ENCODE measurements at regions not wholly inside any gene's neighbourhood (a gene's known extent, or its start where the extent isn't known, plus 50 kb on each side); places are given as distances from the start of the nearest gene placed in this dataset.

DNA sequence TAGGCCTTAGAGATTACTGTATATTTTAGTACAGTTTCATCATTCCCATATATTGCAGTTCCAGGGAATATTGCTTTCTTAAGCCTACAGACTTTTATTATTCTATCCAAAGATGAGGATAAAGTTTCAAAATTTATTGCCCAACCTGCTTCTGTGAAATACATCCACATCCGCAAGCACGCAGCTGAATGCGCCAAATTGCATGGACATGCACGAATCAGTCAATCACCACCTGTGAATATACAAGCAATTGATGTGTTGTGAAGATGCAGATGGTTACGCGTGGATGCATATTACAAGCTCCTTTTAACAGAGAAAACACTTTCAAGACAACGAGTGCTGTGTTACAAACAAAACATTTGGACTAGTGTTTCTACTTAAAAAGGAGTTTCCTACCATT lies 577.8 kb upstream of the PLXNA2 start:
- no peak for DNase-seq
- H3K27ac Mint-ChIP-seq = no peak overlapping the region
- H3K4me3 Mint-ChIP-seq = no peak overlapping the region
- no peaks in the 10 kb centered on the region for H3K27me3 Mint-ChIP-seq (ENCODE audit: low read depth)
- no peak for ATAC-seq (replicated peaks in 1 of 2)
- peaks cover 0 to 3% of the 10 kb centered on the region in 2 donors for H3K9me3 Mint-ChIP-seq
- H3K36me3 Mint-ChIP-seq (ENCODE audit: insufficient read depth in 2 of 2) = peaks cover 0 to 3% of the 10 kb centered on the region in 2 donors
- no peaks in the 10 kb centered on the region for H3K4me1 Mint-ChIP-seq (ENCODE audit: low read depth)

- no peaks in the 10 kb centered on the region for H3K36me3 Mint-ChIP-seq (ENCODE audit: insufficient read depth in 2 of 2)
- no peak overlapping the region for H3K27ac Mint-ChIP-seq
- no peaks in the 10 kb centered on the region for H3K9me3 Mint-ChIP-seq
- no peaks in the 10 kb centered on the region for H3K27me3 Mint-ChIP-seq (ENCODE audit: low read depth)
- DNase-seq (no peak), ATAC-seq (replicated peaks in 1 of 2) (no peak)
- no peak overlapping the region for H3K4me3 Mint-ChIP-seq
- H3K4me1 Mint-ChIP-seq (ENCODE audit: low read depth) = no peaks in the 10 kb centered on the region
Observed at GRCh38 chr1:208825300-208825699, 581.1 kb upstream of the PLXNA2 start.

- no peaks in the 10 kb centered on the region for H3K9me3 Mint-ChIP-seq
- DNase-seq (no peak), ATAC-seq (replicated peaks in 1 of 2) (no peak)
- no peak overlapping the region for H3K27ac Mint-ChIP-seq
- H3K36me3 Mint-ChIP-seq (ENCODE audit: insufficient read depth in 2 of 2) = no peaks in the 10 kb centered on the region
- H3K4me3 Mint-ChIP-seq = no peak overlapping the region
- no peaks in the 10 kb centered on the region for H3K27me3 Mint-ChIP-seq (ENCODE audit: low read depth)
- H3K4me1 Mint-ChIP-seq (ENCODE audit: low read depth) = no peaks in the 10 kb centered on the region
Observed at GRCh38 chr1:208829595-208829994, 585.4 kb upstream of the PLXNA2 start.

GRCh38 chr1:208834381-208835096 lies 590.4 kb upstream of the PLXNA2 start:
- ATAC-seq (replicated peaks in 1 of 2) (no peak), DNase-seq (no peak)
- Mint-ChIP-seq H3K4me3 (no peak overlapping the region), H3K27me3 (ENCODE audit: low read depth) (no peaks in the 10 kb centered on the region), H3K4me1 (ENCODE audit: low read depth) (no peaks in the 10 kb centered on the region), H3K36me3 (ENCODE audit: insufficient read depth in 2 of 2) (no peaks in the 10 kb centered on the region), H3K27ac (no peak overlapping the region), H3K9me3 (no peaks in the 10 kb centered on the region)

- Mint-ChIP-seq H3K27me3 (ENCODE audit: low read depth) (no peaks in the 10 kb centered on the region), H3K4me1 (ENCODE audit: low read depth) (no peaks in the 10 kb centered on the region), H3K4me3 (no peak overlapping the region), H3K36me3 (ENCODE audit: insufficient read depth in 2 of 2) (no peaks in the 10 kb centered on the region), H3K27ac (no peak overlapping the region), H3K9me3 (no peaks in the 10 kb centered on the region)
- DNase-seq (no peak), ATAC-seq (replicated peaks in 1 of 2) (no peak)
Observed at GRCh38 chr1:208835097-208835463, 590.9 kb upstream of the PLXNA2 start.

GRCh38 chr1:208835781-208836180 lies 591.6 kb upstream of the PLXNA2 start:
- DNase-seq = no peak
- ATAC-seq (replicated peaks in 1 of 2) = no peak

DNA sequence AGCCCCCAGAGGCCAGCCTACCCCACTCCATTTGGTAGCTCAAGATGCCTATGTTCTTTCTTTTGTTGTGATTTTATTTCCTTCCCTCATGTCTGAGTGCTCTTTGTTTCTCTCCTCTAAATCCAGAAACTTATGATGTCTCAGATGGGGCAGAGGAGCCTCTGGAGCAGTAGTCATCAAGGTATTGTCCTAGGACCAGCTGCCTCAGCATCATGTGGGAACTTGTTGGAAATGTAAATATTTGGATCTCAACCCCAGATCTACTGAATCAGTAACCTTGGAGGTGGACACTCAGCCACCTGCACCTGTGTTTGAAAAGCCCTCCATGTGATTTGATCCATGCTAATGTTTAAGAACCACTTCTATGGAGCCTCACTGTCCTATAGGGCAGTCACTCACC lies 593.1 kb upstream of the PLXNA2 start:
- Mint-ChIP-seq H3K36me3 (ENCODE audit: insufficient read depth in 2 of 2) (no peaks in the 10 kb centered on the region), H3K27ac (no peak overlapping the region), H3K9me3 (peaks cover 0 to under 1% of the 10 kb centered on the region in 2 donors), H3K27me3 (ENCODE audit: low read depth) (no peaks in the 10 kb centered on the region), H3K4me1 (ENCODE audit: low read depth) (no peaks in the 10 kb centered on the region), H3K4me3 (no peak overlapping the region)
- DNase-seq (no peak), ATAC-seq (replicated peaks in 1 of 2) (no peak)

More at GRCh38 chr1:208835781-208836180, 591.6 kb upstream of the PLXNA2 start:
- no peak overlapping the region for H3K4me3 Mint-ChIP-seq
- H3K27ac Mint-ChIP-seq = no peak overlapping the region
- no peaks in the 10 kb centered on the region for H3K36me3 Mint-ChIP-seq (ENCODE audit: insufficient read depth in 2 of 2)
- no peaks in the 10 kb centered on the region for H3K4me1 Mint-ChIP-seq (ENCODE audit: low read depth)
- no peaks in the 10 kb centered on the region for H3K9me3 Mint-ChIP-seq
- no peaks in the 10 kb centered on the region for H3K27me3 Mint-ChIP-seq (ENCODE audit: low read depth)

GRCh38 chr1:208841436-208841835 lies 597.3 kb upstream of the PLXNA2 start:
- Mint-ChIP-seq H3K36me3 (ENCODE audit: insufficient read depth in 2 of 2) (no peaks in the 10 kb centered on the region), H3K4me3 (no peak overlapping the region), H3K27ac (no peak overlapping the region), H3K9me3 (peaks cover 3 to 4% of the 10 kb centered on the region in 2 donors), H3K4me1 (ENCODE audit: low read depth) (no peaks in the 10 kb centered on the region), H3K27me3 (ENCODE audit: low read depth) (no peaks in the 10 kb centered on the region)
- DNase-seq (no peak), ATAC-seq (replicated peaks in 1 of 2) (no peak)

DNA sequence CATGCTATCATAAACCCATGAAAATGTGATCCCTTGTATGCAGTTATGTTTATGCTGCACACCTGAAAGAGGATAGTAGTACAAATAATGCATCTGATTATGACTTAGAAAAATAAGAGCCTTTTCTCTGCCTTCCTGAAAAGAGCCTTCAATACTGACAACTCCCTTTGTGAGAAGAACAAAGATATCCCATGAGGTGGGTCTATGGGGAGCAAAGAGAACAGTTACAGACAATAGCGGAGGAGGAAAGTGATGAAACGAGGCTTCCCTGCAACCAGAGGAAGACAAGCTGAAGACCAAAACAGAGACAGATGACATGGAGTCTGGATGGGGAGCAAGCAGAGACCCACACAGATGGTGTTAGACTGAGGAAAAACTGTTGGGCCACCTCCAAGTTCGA lies 598.3 kb upstream of the PLXNA2 start:
- Mint-ChIP-seq H3K4me1 (ENCODE audit: low read depth) (no peaks in the 10 kb centered on the region), H3K27ac (no peak overlapping the region), H3K36me3 (ENCODE audit: insufficient read depth in 2 of 2) (no peaks in the 10 kb centered on the region), H3K4me3 (no peak overlapping the region), H3K27me3 (ENCODE audit: low read depth) (no peaks in the 10 kb centered on the region), H3K9me3 (peaks cover 3 to 4% of the 10 kb centered on the region in 2 donors)
- DNase-seq (no peak), ATAC-seq (replicated peaks in 1 of 2) (no peak)

DNA sequence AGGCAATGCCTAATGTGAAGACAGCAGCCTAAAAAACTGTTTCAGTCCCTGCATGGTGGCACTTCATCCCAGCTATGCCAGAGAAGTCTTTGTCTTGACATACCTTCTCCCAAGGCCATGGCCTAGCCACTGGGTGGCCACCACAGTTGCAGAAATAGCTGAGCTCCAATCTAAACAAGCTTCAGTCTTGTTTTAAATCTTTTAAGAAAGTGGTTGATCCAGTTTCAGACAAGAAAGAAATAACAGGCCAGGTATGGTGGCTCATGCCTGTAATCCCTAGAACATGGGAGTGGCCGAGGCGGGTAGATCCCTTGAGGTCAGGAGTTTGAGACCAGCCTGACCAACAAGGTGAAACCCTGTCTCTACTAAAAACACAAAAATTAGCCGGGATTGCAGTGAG lies 600.0 kb upstream of the PLXNA2 start:
- no peak overlapping the region for H3K27ac Mint-ChIP-seq

DNA sequence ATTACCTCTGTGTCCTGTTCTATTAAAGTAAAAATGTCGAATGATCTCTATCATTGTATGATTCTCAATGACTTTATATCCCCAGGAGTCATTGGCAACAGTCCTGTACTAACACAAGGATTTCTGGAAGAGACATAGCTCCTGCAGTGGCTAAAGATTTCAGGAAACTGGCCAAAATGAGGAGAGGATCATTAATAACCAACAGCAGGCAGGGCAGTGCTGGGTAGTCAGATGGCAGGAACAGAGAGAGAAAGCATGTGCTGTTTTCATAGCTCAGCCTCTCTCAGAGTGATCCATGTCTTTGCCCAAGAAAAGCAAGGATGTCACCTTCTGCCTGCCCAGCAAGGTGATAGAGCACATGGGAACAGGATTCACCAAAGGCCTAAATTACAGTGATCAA lies 604.7 kb upstream of the PLXNA2 start:
- no peaks in the 10 kb centered on the region for H3K4me1 Mint-ChIP-seq (ENCODE audit: low read depth)
- H3K27me3 Mint-ChIP-seq (ENCODE audit: low read depth) = no peaks in the 10 kb centered on the region

More for the DNA sequence above, 600.0 kb upstream of the PLXNA2 start:
- Mint-ChIP-seq H3K9me3 (peaks cover 3 to 4% of the 10 kb centered on the region in 2 donors), H3K27me3 (ENCODE audit: low read depth) (no peaks in the 10 kb centered on the region), H3K4me3 (no peak overlapping the region), H3K4me1 (ENCODE audit: low read depth) (no peaks in the 10 kb centered on the region), H3K36me3 (ENCODE audit: insufficient read depth in 2 of 2) (no peaks in the 10 kb centered on the region)
- DNase-seq (no peak), ATAC-seq (replicated peaks in 1 of 2) (no peak)

DNA sequence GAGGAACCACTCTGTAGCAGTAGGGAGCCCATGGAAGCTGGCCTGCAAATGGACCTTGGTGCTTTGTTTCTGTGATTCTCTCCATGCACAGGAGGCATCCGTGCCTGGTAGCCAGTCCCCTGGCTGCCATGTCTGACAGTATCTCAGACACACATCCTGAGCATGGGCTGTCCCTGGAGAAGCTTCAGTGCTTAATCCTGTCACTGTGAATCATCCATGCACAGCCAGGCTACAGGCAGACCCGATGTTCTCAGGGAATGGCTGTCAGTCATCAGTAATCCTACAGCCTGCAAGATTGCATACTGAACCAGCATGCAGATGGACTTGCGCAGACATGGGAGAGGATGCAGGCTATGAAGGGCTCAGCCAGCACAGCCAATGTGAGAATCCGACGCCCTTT lies 606.3 kb upstream of the PLXNA2 start:
- DNase-seq = no peak
- H3K36me3 Mint-ChIP-seq (ENCODE audit: insufficient read depth in 2 of 2) = no peaks in the 10 kb centered on the region
- ATAC-seq (replicated peaks in 1 of 2) = no peak
- H3K27me3 Mint-ChIP-seq (ENCODE audit: low read depth) = no peaks in the 10 kb centered on the region
- no peak overlapping the region for H3K4me3 Mint-ChIP-seq
- H3K27ac Mint-ChIP-seq = no peak overlapping the region
- H3K4me1 Mint-ChIP-seq (ENCODE audit: low read depth) = no peaks in the 10 kb centered on the region
- H3K9me3 Mint-ChIP-seq = no peaks in the 10 kb centered on the region

More for the DNA sequence above, 604.7 kb upstream of the PLXNA2 start:
- H3K4me3 Mint-ChIP-seq = no peak overlapping the region
- no peak for DNase-seq
- ATAC-seq (replicated peaks in 1 of 2) = no peak
- peaks cover 0 to 3% of the 10 kb centered on the region in 2 donors for H3K9me3 Mint-ChIP-seq
- H3K36me3 Mint-ChIP-seq (ENCODE audit: insufficient read depth in 2 of 2) = no peaks in the 10 kb centered on the region
- H3K27ac Mint-ChIP-seq = no peak overlapping the region

- no peak for ATAC-seq (replicated peaks in 1 of 2)
- no peaks in the 10 kb centered on the region for H3K27me3 Mint-ChIP-seq (ENCODE audit: low read depth)
- H3K4me1 Mint-ChIP-seq (ENCODE audit: low read depth) = no peaks in the 10 kb centered on the region
- DNase-seq = no peak
- no peak overlapping the region for H3K4me3 Mint-ChIP-seq
- H3K27ac Mint-ChIP-seq = no peak overlapping the region
- H3K36me3 Mint-ChIP-seq (ENCODE audit: insufficient read depth in 2 of 2) = no peaks in the 10 kb centered on the region
- H3K9me3 Mint-ChIP-seq = no peaks in the 10 kb centered on the region
Observed at GRCh38 chr1:208851366-208851765, 607.2 kb upstream of the PLXNA2 start.

- H3K27ac Mint-ChIP-seq = no peak overlapping the region
- no peaks in the 10 kb centered on the region for H3K36me3 Mint-ChIP-seq (ENCODE audit: insufficient read depth in 2 of 2)
- no peaks in the 10 kb centered on the region for H3K4me1 Mint-ChIP-seq (ENCODE audit: low read depth)
- ATAC-seq (replicated peaks in 1 of 2) = no peak
- no peak overlapping the region for H3K4me3 Mint-ChIP-seq
- no peaks in the 10 kb centered on the region for H3K27me3 Mint-ChIP-seq (ENCODE audit: low read depth)
- no peak for DNase-seq
- H3K9me3 Mint-ChIP-seq = no peaks in the 10 kb centered on the region
Observed at GRCh38 chr1:208852911-208853310, 608.7 kb upstream of the PLXNA2 start.

Data from activated T-cell treated with anti-CD3 and anti-CD28 coated beads, Interleukin-2, amount 50 U/mL, for 72 hours (primary cell).